Mammary epithelial cell (primary cell): ENCODE measurements at regions not wholly inside any gene's neighbourhood (a gene's known extent, or its start where the extent isn't known, plus 50 kb on each side); places are given as distances from the start of the nearest gene placed in this dataset.

Source experiments
- EZH2 ChIP-seq: IDR thresholded peaks from 2 replicates; pipeline ENCODE4 v1.6.1; 2012; ENCODE audit warnings: low read length, inconsistent platforms, borderline replicate concordance
- TF ChIP-seq, protein P1 (sequence below), 2 donors: IDR thresholded peaks in 1 of 2; conservative IDR thresholded peaks in 1 of 2; 2 replicates each; pipeline ENCODE4 v1.5.1; 2011 to 2012; ENCODE audit warnings: inconsistent platforms in 2 of 2, low read length in 2 of 2, mild to moderate bottlenecking in 2 of 2, control low read depth in 1 of 2, low read depth in 1 of 2; ENCODE audit not compliant: insufficient read depth in 1 of 2; ENCODE audit errors: extremely low read depth in 1 of 2

DNA sequence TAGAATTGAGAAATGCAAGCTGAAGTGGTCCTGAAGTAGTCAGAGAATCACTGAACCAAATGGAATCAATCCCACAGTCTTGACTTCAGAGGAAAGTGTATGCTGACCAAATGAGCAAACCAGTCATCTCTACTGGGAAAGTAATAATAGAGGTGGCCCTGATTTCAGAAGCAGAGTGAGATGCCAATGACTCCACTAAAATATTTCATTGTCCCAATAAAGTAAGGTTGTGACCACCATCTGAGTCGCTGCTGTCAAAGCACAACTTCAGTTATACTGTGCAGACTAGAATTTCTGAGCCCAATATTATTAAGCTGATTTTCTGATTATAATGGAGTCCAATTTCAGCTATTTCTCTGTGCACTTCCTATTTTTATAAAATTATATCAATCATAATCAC is 334.4 kb upstream of the THBS1 start:
- TF ChIP-seq, protein P1, sequence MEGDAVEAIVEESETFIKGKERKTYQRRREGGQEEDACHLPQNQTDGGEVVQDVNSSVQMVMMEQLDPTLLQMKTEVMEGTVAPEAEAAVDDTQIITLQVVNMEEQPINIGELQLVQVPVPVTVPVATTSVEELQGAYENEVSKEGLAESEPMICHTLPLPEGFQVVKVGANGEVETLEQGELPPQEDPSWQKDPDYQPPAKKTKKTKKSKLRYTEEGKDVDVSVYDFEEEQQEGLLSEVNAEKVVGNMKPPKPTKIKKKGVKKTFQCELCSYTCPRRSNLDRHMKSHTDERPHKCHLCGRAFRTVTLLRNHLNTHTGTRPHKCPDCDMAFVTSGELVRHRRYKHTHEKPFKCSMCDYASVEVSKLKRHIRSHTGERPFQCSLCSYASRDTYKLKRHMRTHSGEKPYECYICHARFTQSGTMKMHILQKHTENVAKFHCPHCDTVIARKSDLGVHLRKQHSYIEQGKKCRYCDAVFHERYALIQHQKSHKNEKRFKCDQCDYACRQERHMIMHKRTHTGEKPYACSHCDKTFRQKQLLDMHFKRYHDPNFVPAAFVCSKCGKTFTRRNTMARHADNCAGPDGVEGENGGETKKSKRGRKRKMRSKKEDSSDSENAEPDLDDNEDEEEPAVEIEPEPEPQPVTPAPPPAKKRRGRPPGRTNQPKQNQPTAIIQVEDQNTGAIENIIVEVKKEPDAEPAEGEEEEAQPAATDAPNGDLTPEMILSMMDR (conservative IDR thresholded peaks at IDR 0.05 in 1 of 2, IDR thresholded peaks at IDR 0.05 in 1 of 2; ENCODE audit: extremely low read depth in 1 of 2, insufficient read depth in 1 of 2, low read depth in 1 of 2, low read length in 2 of 2), result no peak
- TF ChIP-seq EZH2, result no peak
